ENCODE measurements at regions not wholly inside any gene's neighbourhood (a gene's known extent, or its start where the extent isn't known, plus 50 kb on each side); places are given as distances from the start of the nearest gene placed in this dataset.

DNA sequence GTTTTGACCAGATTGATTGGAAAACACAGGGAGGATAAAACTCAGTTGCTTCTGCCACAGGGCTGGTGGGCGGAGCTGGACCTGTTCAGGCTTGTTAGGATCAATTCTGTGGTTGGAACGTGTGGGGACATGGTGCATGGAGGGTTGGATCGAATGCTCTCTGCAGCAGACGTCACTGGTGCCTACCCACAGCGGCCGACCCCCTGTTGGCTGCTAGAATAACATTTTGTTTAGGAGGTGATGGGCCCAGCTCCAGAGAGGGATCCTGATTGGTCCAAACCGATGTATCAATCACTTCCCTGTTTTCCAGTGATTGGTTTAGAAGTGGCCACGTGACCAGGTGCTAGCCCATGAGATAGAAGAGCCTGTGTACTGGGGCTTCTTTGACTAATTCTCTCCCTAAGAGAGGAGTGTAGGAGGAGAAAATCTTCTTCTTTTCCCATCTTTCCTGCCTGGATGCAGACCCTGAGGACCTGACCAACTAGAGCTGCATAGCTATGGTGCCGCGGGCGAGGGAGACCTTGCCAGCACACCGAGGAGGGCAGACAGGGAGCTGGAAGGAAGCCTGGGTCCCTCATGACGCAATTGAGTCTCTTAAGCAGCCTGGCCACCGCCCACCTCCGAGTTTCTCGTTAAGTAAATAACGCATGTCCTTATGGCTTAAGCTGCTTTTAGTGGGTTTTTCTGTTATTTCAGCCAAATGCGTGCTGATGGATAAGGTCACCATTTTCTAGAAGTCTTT lies 163.5 kb downstream of the AACS start:
- Histone ChIP-seq H4K8ac (ENCODE audit: extremely low read depth, insufficient read depth, low read length) (no peak overlapping the region; the same call in 1 of the 2 replicates), H2BK20ac (ENCODE audit: low read length) (no peak overlapping the region), H3K36me3 (ENCODE audit: control insufficient read depth in 2 of 4, insufficient read depth in 4 of 4, low read length in 3 of 4) (peaks cover 0 to 4% (median 2%) of the 10 kb centered on the region in 4 experiments; a peak in 1 of 8 replicates), H4K91ac (replicated peaks; ENCODE audit: insufficient read length, low read length) (peak overlapping the region; percentile 10), H3K56ac (replicated peaks; ENCODE audit: insufficient read length, low read depth, low read length) (no peak overlapping the region), H3K4me3 (ENCODE audit: extremely low read depth in 1 of 4, insufficient read depth in 2 of 4, low read depth in 3 of 4, low read length in 4 of 4) (no peak overlapping the region), H3K9me3 (ENCODE audit: insufficient read depth in 2 of 2, low read depth in 1 of 2, low read length in 1 of 2) (no peaks in the 10 kb centered on the region), H3K18ac (ENCODE audit: extremely low read depth, low read length) (no peak overlapping the region), H2BK12ac (ENCODE audit: low read depth, low read length) (no peak overlapping the region), H3K23me2 (ENCODE audit: low read depth, low read length) (no peaks in the 10 kb centered on the region), H4K20me1 (replicated peaks in 1 of 2; ENCODE audit: control insufficient read depth in 1 of 2, insufficient read depth in 2 of 2, low read length in 2 of 2) (peaks cover 5% of the 10 kb centered on the region in 2 experiments), H2AFZ (ENCODE audit: low read length) (no peak overlapping the region), H3K14ac (ENCODE audit: insufficient read length) (no peak overlapping the region), H3K4me2 (ENCODE audit: insufficient read depth in 1 of 2, low read depth in 2 of 2, low read length in 2 of 2) (no peak overlapping the region), H3K79me2 (ENCODE audit: control insufficient read depth in 1 of 2, insufficient read depth in 2 of 2, low read length in 2 of 2) (peaks cover 0 to 55% of the 10 kb centered on the region in 2 experiments; a peak in 3 of 4 replicates), H3K23ac (ENCODE audit: insufficient read length) (no peak overlapping the region), H2BK5ac (ENCODE audit: low read depth, low read length) (0 out of 2 replicates have a peak overlapping the region, but pooled peaks have one; percentile 4), H2BK15ac (ENCODE audit: low read length) (no peak overlapping the region), H3K79me1 (ENCODE audit: low read depth, low read length) (peaks cover 6% of the 10 kb centered on the region; the same call in 1 of the 2 replicates), H3K4me1 (replicated peaks in 1 of 4; ENCODE audit: control insufficient read depth in 3 of 4, insufficient read depth in 4 of 4, low read length in 3 of 4) (peaks cover 0 to 4% (median 1%) of the 10 kb centered on the region in 4 experiments; a peak in 3 of 7 replicates), H3K9ac (replicated peaks in 1 of 4; ENCODE audit: extremely low read depth in 1 of 4, low read depth in 3 of 4, low read length in 3 of 4) (no peak overlapping the region), H4K5ac (ENCODE audit: insufficient read length, low read depth, low read length) (peak overlapping the region; percentile 47), H3K4ac (replicated peaks; ENCODE audit: insufficient read length, low read depth, low read length) (no peak overlapping the region), H2AK5ac (ENCODE audit: low read depth, low read length) (no peak overlapping the region), H2BK120ac (replicated peaks; ENCODE audit: low read depth, low read length) (no peak overlapping the region), H3K27ac (ENCODE audit: low read depth, low read length) (no peak overlapping the region), H3K27me3 (replicated peaks in 1 of 4; ENCODE audit: control insufficient read depth in 3 of 4, extremely low read depth in 1 of 4, insufficient read depth in 3 of 4, low read length in 3 of 4) (no peaks in the 10 kb centered on the region)
- DNase-seq (ENCODE audit: low read depth in 1 of 2, low spot score in 2 of 2) (no peak), FAIRE-seq (peak; percentile 42)
- TF ChIP-seq, protein P1, sequence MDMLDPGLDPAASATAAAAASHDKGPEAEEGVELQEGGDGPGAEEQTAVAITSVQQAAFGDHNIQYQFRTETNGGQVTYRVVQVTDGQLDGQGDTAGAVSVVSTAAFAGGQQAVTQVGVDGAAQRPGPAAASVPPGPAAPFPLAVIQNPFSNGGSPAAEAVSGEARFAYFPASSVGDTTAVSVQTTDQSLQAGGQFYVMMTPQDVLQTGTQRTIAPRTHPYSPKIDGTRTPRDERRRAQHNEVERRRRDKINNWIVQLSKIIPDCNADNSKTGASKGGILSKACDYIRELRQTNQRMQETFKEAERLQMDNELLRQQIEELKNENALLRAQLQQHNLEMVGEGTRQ (IDR thresholded peaks at IDR 0.05; ENCODE audit: low read length): peak; percentile 80
- no peak for TF ChIP-seq RAD21 (IDR thresholded peaks at IDR 0.05 in 1 of 2, conservative IDR thresholded peaks at IDR 0.05 in 1 of 2; ENCODE audit: low read depth in 2 of 2, low read length in 2 of 2)
- TF ChIP-seq CTBP2 (IDR thresholded peaks at IDR 0.05; ENCODE audit: borderline replicate concordance, insufficient read depth, insufficient read length, low read length): no peak
- peak; percentile 17; the same call in 1 of the 2 replicates for TF ChIP-seq SP2 (IDR thresholded peaks at IDR 0.05; ENCODE audit: low read length)
- peak; percentile 73; the same call in 1 of the 2 replicates for TF ChIP-seq SP1 (IDR thresholded peaks at IDR 0.05; ENCODE audit: low read depth, low read length)
- no peak for TF ChIP-seq EZH2 (IDR thresholded peaks at IDR 0.05; ENCODE audit: low read depth, low read length, severe bottlenecking)
- POLR2A ChIA-PET (ENCODE audit: partially characterized antibody): interaction anchor here (1.0 to 1.4 kb wide), 4 partner anchors 12 to 26 kb away, joined by 3 to 4 read pairs (median 4); no protein-coding TSS in a partner anchor
- CTCF ChIA-PET (ENCODE audit: partially characterized antibody): interaction anchor here (0.6 to 4.5 kb wide), 6 partner anchors 8 to 749 kb away, joined by 3 to 19 read pairs (median 4); no protein-coding TSS in a partner anchor
- WGBS, 2 experiments (ENCODE audit: extremely low coverage in 1 of 2, insufficient coverage in 1 of 2, insufficient read length in 1 of 2, insufficient replicate concordance in 2 of 2, low coverage in 1 of 2, low lambda C conversion rate in 2 of 2, missing lambda C conversion rate in 1 of 2): 84% methylated on average over 18 of the region's 18 CpGs; no CpG with 5 or more reads in 1 of the 2 experiments
